ENCODE measurements at regions not wholly inside any gene's neighbourhood (a gene's known extent, or its start where the extent isn't known, plus 50 kb on each side); places are given as distances from the start of the nearest gene placed in this dataset.

DNA sequence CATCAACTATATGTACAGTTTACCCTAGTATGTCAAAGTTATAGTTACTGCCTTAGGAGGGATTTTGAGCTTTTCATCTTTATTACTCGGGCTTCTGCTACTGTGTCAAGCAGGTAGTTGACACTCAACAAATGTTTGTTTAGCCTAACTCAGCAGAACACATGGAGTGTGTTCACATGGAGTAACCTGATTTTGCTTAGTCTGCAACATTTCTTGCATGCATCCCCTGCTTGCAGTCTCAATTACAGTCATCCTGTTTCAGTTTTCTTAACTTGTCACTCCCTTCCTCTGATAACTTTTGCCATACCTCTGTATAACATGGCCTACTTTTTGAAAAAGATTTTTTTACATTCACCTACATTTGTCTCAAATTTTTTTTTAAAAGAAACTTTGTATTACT, 135.5 kb downstream of the NMUR2 start:
- DNase-seq, result no peak

DNA sequence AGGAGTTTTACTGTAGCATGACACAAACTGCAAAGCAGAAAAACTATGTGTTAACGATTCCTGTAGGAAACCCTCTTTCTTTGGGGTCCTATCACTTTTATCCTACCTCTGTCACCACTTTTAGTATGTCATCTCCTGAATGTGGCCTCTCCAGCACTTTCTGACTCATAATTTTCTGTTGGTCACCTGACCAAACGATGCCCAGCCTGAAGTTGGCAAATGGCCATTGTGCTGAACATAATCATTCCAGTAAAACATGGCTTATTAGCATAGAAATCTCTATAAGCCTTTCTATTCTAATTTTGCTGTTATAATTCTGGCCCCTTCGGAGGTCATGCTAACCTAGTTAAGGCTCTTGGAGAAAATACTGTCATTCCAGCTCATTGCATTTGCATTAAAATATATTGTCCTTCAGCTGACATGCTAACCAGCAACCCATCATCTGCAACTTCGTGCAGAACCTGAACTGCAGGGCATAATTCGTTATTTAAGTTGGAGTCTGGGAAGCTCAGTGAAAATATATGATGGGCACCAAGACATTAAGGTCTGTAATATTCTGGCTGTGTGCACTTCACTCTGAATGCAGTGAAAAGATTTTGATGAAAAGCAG, 140.3 kb downstream of the NMUR2 start:
- no peak for DNase-seq

DNA sequence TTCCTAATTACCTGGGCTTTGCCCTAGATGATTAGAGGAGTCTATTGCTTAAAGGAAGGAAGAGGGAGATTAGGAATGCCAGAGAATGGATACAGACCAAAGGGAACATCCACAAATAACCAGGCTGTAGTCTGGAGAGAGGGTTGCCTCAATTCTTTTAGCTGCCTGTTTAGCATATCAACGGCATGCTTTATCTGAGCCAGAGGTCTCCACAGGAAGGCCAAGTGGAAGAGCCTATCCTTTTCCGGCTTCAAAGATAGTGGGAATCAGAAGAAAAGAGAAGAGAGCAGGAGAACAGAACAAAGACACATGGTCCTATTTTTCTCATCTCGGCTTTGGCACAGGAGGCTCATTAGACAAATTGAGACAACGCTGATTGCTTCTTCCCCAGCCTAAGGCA, 142.4 kb downstream of the NMUR2 start:
- DNase-seq, result no peak

DNA sequence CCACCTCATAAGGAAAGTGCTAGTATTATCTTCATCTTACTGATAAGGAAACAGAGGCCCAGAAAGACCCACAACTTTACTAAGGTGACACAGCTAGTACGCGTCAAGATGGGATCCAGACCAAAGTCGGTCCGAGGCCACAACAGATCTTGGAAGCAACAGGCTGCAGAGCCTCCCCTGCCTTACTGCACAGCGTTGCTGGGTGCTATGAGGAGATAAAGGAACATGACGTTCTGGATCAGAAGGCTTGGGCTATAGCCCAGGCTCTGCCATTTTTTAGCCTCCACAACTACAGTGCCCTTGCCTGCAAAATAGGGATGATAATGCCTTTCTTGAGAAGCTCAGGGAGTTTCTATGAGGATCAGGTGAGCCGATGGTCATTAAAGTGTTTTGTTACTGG, 144.1 kb downstream of the NMUR2 start:
- DNase-seq, result no peak

DNA sequence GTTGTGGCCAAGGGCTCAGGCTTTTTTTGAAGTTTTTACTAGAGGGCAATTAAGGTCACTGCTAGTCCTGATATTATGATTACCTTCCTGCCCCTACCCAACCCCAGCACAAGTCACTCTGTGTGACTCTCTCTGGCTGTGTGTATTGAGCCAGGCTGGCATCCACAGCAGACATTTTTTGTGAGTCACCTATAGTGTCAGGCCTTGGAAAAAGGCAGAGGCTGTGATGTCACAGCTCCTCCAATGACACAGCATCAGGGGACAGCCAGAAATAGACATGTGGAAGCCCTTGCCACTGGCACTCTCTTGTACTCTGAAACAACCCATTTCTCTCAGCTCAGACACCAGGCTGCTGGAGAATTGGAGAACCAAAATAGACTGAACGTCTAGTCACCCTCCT, 145.4 kb downstream of the NMUR2 start:
- DNase-seq, result no peak

DNA sequence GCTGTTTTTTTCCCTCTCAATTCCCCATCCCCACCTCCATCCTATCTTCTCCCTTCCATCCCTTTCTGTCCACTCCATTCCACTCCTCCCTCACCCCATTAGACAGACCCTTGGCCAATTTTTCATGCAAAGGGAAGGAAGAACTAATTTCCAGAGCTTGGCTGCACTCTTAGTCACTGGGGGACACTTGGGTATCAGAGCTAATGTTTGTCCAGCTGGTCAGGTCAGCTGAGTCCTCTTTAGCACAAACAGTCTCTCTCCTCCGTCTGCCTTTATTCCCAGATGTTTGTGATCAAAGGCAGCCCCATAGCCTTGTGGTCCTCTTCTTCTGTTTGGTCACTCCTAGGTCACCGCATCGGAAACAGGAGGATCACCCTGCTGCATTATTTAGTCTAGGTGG, 148.5 kb downstream of the NMUR2 start:
- no peak for DNase-seq

DNA sequence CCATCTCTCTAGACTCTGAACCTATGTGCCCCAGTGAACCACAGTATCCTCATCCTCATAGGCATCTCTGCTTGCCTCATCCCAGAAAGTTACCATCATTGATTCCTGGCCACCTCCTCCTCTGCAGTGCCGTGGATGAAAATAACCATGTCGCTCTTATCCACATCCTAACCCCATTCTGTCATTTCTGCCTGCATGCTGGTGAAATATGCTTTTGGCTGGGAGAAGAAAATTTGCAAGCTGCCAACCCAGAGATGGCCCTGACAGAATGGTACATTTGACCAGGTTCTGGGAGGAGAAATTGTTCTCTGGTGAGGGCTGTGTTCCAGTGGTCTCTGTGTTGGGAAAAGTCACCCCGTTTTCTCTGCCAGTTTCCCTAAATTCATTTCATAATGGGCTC, 149.7 kb downstream of the NMUR2 start:
- no peak for DNase-seq

DNA sequence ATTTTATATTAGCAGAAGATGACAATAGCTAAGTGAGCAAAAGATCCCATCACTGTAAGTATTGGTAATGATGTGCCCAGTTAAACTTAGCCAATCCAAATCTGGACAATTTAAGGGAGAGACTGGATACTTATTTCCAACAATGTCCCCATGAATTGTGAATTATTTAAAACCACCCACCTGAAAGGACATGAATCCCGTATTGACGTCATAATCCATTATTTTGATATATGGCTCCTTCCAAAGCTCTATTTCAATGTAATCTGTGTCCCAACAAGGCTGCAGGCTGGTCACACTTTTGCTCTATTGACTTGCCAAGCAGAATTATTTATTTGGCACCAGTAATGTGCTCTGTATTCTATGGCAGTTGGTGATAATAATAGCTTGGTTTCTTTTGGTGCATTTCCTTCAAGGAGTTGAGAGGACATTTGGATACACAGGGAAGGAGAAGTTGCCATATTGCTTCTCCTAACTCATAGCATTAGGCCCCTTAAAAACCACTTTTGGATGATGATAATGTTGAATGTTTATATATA, 157.2 kb downstream of the NMUR2 start:
- DNase-seq, result no peak

DNA sequence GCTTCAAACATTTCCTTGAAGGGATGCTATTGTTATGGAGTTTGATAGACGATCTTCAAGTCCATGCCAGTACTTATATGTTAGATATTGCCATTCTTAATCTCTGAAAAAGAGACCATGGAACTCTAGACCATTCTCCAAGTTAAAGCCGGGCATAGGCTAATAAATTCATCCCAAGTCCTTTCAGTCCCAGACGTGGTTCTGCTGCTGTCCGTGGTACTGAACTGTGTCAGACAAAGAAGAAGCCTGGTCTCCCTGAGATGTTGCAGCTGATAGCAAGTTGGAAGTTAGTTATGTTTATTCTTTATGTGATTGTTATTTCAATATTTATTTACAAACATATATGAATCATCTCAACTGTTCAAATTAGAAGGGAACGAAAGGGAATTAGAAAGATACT, 158.7 kb downstream of the NMUR2 start:
- no peak for DNase-seq

DNA sequence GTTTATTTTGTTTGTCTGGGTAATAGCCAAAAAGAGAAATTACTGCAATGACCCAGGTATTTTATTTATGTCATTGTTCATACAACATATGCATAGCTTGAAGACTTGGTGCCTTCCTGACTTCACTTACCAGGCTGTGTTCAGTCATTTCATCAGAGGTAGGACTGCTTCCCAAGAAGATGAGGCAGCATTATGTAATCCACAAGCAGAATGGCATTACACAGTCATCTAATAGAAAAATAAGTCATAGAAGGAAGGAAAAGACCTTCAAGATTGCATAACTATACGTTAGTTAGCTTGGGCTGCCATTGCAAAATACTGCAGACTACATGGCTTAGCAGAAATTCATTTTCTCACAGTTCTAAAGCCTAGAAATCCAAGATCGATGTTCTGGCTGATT, 167.5 kb downstream of the NMUR2 start:
- DNase-seq, result no peak

DNA sequence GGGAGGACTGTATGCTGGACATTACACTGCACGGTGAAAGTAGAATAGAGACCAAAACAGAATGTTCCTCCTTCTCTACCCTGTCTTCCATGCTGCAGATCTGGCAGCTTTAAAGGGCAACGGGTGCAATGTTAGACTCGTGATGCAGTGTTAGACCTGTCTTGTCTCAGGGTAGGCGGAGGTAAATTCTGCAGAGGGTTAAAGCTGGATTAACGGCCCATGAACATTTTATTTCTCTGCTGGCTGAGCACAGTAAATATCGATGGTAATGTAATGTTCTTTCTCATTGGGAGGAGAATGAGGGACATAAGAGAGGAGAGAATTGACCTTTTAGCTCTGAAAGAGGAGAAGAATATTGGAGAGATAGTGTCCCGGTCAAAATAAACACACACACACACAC, 178.9 kb downstream of the NMUR2 start:
- no peak for DNase-seq

DNA sequence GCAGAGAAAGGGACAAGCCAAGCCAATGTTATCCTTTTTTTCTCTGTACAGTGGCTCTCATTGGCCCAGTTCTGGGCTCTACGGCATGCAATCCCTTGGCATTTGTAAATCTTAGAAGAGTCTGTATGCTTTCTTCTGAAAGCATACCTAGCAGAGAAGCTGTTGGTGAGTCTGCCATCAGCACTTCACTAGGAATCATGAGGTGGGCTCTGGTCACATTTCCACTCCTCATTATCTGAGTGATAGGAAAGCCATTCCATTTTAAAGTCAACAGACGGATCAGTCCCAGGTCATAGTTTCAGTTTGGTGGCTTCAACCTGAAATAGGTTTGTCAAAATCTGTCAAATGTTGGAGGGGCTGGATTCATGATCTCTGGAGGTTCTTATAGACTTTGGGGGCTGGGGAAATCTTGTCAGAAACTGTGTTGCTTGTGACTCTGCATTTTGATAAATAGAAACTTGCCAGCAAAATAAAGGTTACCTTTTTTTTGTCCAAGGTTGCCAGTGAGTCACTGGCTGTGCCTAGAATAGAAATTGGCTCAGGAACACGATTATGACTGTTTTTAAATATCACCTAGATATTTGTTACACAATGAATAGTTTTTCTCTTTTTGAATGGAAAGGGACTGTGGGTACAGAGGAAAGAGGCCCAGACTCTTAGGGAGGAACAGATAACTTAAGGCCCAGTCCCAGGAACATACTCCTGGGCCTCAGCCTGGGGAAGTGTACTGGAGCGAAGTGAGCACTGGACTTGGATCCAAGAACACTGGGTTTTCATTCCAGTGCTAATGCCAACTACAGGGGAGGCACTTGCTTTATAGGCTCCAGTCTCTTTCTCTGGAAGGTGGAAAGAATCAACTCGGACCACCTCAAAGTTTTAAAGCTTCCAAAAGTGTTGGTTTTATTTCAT, 183.1 kb downstream of the NMUR2 start:
- DNase-seq, result no peak

DNA sequence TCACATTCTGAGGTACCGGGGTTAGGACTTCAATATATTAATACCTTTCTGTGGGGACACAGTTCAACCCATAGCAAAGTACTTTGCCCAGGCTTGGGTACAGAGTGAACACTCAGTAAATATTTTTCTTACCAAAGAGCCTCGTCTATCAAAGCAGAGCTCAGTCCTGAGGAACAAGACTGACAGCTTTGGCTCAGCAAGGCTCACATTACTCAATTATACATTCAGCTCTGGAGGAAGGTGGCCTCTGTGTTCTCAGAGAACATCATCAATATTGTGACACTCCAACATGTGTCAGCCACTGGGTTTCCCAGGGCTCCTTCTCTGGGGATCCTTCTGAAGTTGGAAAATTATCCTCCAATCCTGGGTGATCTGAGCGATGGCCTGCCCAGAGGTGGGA, 186.4 kb downstream of the NMUR2 start:
- no peak for DNase-seq

DNA sequence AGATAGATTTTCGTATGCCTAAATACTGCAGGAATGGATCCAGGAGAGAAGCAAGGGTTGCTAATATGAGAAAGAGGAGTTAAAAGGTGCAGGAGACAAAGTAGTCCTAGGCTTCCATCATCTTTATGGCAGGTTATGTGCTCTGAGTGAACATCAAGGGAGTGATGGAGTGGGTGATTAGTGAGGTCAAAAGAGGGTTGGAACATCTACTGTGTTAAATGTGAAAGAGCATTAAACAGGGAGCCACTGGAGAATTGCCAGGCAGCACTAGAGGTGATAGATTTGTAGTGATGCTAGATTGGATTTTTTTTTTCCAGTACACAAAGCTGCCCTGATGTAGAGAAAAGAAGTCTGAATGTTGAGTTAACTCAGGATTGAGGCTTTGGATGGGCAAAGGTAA, 199.3 kb downstream of the NMUR2 start:
- no peak for DNase-seq

DNA sequence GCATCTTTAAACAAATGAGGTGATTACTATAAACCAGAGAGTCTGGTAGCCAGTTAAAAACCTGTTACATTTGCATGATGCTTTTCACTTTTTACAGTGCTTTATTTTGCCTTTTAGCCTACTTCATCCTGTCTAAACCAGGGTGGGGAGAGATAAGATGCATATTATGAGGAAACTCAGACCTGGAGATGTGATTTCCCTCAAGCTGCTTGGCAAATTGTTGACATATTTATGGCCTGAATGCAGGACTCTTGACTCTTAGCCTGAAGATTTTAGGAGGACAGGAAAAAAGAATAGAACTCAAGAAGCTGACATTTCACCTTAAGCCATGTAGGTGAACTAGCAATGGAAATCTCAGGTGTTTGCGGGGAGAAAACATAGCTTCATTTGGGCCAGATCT, 202.8 kb downstream of the NMUR2 start:
- no peak for DNase-seq

DNA sequence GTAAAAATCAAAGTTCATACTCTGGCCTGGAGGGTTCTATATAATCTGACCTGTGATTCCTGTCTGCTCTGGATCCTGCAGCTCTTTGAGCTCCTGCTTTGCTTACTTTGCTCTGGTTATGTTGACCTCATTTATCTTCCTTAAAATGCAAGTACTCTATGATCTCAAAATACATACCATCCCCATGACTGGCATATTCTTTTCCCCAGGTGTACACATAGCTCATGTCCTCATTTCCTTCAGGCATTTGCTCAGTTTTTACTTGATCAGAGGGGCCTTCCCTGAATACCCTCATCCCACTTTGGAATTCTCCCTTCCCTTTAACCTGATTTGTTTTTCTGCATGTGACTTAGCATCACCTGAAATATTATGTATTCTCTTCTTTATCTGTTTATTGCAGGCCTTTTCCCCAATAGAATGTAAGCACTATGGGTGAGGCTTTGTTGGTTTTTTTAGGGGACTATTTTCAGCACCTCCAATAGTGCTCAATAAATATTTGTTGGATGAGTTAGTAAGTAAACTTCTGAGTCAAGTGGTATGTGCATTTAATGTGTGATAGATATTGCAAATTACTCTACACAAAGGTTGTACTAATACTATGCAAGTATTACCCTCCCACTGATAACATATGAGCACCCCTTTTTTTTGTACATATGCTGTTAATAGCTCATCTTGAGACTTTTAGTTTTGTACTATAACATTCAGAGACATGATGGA, 211.5 kb downstream of the NMUR2 start:
- no peak for DNase-seq

DNA sequence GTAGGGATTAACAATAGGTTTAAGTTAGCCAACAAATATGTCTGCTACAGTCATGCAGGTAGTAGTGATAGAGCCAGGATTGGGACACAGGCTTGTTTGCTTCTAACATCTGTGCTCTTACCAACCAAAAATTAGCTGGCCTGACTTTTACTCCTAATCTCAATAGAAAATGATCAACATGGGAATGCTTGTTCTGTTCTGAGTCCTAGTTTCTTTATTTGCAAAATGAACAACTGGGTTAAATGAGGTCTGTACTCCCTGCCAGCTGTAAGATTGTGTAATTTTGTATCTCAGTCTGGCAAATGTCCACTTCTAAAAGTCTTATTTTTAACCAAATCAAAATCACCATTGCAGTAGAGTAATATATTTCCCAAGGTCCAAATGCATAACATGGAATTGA, 216.8 kb downstream of the NMUR2 start:
- DNase-seq, result no peak

DNA sequence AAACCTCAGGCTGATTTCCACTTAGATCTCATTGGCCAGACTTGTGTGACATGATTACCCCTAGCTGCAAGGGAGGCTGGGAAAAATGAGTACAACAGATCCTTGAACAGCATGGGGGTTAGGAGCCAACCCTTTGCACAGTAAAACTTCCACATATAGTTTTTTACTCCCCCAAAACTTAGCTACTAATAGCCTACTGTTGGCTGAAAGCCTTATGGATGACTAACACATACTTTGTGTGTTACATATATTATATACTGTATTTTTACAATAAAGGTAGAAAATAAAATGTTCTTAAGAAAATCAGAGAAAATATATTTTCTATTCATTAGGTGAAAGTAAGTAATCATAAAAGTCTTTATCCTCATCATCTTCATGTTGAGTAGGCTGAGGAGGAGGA, 217.4 kb downstream of the NMUR2 start:
- no peak for DNase-seq

DNA sequence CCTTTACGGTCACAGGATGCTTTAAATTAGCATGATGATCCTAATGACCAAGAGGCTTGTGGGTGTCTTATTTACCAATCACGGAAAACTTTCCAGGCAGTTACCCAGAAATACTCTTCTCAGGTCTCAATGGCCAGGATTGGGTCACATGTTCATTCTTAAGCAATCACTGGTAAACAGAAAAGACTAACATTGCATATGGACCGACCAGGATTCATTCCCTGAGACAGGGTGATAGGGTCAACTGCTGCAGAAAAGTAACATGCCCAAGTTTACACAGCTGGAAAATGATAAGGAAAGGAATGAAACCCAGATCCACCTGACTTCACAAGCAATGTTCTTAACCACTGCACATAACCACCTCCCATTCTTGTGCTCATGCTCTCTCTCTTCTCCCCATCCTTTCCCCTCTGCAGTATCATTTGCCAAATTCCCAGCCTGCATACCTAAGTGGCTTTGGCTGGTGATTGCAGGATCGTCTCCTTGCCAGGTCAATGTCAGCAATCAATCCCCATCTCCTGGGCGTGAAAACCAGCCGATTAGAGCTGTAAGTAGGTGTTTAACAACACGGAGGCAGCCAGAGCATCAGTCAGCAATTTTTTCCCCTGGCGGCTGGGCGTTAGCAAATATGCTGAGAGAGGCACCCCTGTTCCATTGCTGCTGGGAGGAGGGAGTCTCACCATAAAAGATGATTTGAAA, 219.4 kb downstream of the NMUR2 start:
- DNase-seq, result no peak

DNA sequence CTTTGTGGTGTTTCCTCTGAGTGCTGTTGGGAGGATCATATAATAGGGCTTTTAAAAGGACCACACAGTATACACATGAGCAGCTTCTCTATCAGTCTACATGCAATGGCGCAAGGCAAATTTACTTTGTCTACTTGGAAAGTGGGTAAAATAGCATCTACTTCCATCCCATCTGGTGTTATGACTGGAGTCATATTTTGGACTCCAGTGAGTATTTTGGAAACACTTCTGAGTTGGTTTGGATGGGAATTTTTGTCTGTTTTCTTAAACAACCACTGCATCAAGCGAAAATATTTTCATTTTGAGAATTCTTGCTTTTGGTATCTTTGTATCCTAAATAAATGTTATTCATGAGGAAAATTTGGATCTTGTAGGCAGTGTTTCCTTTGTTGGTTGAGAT, 220.8 kb downstream of the NMUR2 start:
- DNase-seq, result peak in 1 of 2 experiments; percentile 27

DNA sequence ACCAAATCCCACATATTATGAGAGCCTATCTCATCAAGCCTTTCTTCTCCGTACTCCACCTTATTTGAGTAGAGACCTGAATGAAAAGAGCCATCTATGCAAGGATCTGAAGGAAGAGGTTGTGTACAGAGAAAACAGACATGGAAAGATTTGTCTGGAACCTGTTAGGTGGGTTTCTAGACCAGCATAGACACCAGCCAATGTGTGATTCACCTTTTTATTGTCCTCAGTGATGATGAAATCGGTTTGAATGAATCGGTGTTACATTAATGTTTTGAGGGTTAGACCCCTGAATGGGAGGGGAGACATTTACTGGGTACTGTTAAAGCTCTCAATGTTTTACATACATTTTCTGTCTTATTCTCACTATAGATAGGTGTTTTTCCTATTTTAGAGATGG, 223.6 kb downstream of the NMUR2 start:
- no peak for DNase-seq

DNA sequence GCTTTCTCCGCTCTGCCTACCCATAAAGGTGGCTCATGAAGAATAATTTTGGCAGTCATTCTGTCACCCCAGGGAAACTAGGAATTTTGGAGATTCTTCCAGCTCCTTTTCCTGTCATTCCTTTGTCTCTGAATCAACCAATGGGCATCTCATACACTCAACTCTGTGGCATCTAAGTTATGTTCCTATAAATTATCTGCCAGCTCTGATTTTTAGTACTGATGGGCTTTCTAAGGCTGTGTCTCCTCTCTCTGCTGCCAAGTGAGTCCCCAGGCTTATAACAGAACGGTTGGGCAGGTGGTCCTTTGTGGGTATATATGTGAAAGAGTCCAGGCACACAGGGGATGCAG, 226.8 kb downstream of the NMUR2 start:
- DNase-seq, result no peak

DNA sequence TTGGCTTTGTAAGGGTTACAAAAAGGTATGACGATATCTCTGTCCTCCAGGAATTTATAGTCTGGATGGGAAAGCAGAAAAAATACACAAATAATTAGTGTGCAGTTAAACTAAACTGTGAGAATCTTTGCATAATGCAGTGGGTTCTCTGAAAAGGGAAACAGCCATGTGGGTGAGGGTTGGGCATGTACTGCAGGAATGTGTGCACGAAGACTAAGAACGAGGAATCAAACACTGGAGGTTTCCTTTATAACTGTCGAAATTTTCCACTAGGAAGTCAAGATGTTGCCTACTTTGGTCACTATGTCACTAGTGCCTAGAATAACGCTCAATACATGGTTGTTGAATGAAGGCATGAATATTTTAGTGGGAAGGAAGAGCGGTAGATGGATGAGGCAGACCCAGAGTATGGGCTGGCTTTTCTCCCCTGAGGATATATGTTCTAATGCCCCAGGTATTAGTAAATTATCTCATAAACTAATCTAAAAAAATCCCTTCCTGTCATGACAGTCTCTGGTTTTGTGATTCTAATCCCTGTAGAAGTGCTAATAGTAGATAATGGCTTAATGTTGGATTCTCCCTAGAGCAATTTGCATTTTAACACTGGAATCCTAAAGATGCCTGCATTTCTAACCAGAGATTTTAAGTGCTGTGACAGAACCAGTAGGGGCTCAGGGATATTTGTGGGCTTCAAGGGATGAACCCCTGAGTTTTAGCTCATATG, 227.3 kb downstream of the NMUR2 start:
- no peak for DNase-seq

Measured in NCI-H524 (cell line).